ENCODE measurements at regions not wholly inside any gene's neighbourhood (a gene's known extent, or its start where the extent isn't known, plus 50 kb on each side); places are given as distances from the start of the nearest gene placed in this dataset.
"Not testable (repeated sequence)": the region's sequence is repeated elsewhere in the genome, so short reads cannot be mapped to it uniquely, and the experiment has no call there.

DNA sequence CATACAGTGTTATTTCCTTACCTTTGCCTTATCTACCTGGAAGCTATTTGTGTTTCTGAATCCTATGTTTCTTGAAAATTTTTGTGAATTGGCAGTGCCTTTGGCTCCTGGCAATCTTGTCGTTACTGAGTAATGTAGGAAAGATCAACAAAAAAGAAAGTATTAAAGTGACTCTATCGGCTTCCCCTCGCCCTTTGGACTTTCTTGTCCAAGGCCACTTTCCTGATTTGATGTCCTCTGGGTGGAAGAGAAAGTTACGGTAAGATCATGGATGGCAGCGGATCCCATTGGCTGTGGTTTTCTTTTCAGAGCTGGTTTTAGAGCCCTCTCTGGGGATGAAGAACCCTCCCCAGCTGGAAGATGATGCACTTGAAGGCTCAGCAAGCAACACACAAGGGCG lies 324.9 kb upstream of the COX7C start:
- not testable (repeated sequence) for DNase-seq (ENCODE audit: low spot score); H3K4me3 ChIP-seq (ENCODE audit: low read depth in 1 of 3, low read length in 3 of 3); H3K27me3 ChIP-seq (ENCODE audit: control insufficient read depth in 4 of 4, insufficient read depth in 4 of 4, low read length in 3 of 4); H3K27ac ChIP-seq (ENCODE audit: low read depth in 1 of 2, low read length in 2 of 2); H3K9ac ChIP-seq (ENCODE audit: low read depth in 1 of 2, low read length in 2 of 2); H3K9me3 ChIP-seq (ENCODE audit: control insufficient read depth in 4 of 4, low read length in 3 of 4); H3K4me1 ChIP-seq (ENCODE audit: control insufficient read depth in 4 of 4, insufficient read depth in 4 of 4, low read length in 3 of 4); H3K36me3 ChIP-seq (ENCODE audit: control insufficient read depth in 4 of 4, insufficient read depth in 3 of 4, low read depth in 1 of 4, low read length in 3 of 4)
- WGBS = 71% methylated on average over 6 of the region's 6 CpGs

- H3K27me3 ChIP-seq (ENCODE audit: control insufficient read depth in 4 of 4, insufficient read depth in 4 of 4, low read length in 3 of 4); H3K36me3 ChIP-seq (ENCODE audit: control insufficient read depth in 4 of 4, insufficient read depth in 3 of 4, low read depth in 1 of 4, low read length in 3 of 4); DNase-seq (ENCODE audit: low spot score); H3K9me3 ChIP-seq (ENCODE audit: control insufficient read depth in 4 of 4, low read length in 3 of 4); H3K4me3 ChIP-seq (ENCODE audit: low read depth in 1 of 3, low read length in 3 of 3); H3K9ac ChIP-seq (ENCODE audit: low read depth in 1 of 2, low read length in 2 of 2); H3K4me1 ChIP-seq (ENCODE audit: control insufficient read depth in 4 of 4, insufficient read depth in 4 of 4, low read length in 3 of 4); H3K27ac ChIP-seq (ENCODE audit: low read depth in 1 of 2, low read length in 2 of 2): not testable (repeated sequence)
- WGBS = 57% methylated on average over 1 of the region's 1 CpG
Measured at GRCh38 chr5:86302643-86303042, 315.1 kb upstream of the COX7C start.

DNA sequence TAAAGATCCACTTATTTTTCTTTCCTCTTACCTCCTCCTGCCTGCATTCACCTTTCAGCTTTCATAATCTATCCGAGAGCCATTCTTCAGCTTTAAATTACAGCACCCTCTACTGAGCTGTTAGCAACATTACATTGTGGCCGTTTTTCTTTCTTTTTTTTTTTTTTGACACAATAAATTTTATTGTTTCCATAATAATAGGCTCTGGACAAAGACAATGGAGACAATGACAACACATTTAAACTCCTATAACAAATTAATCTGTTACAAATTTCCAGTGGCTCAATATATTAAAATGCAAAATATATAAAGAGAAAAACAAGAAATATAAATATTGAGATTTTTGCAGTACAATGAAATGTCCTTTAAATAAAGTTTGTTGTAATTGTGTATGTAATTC lies 312.7 kb upstream of the COX7C start:
- TF ChIP-seq CTCF (IDR thresholded peaks at IDR 0.05; ENCODE audit: low read depth, low read length, missing input control) (peak; percentile 40), RAD21 (IDR thresholded peaks at IDR 0.05) (peak; percentile 60 to 67)
- H3K9me3 ChIP-seq (ENCODE audit: control insufficient read depth in 4 of 4, low read length in 3 of 4); H3K36me3 ChIP-seq (ENCODE audit: control insufficient read depth in 4 of 4, insufficient read depth in 3 of 4, low read depth in 1 of 4, low read length in 3 of 4); H3K27me3 ChIP-seq (ENCODE audit: control insufficient read depth in 4 of 4, insufficient read depth in 4 of 4, low read length in 3 of 4); H3K9ac ChIP-seq (ENCODE audit: low read depth in 1 of 2, low read length in 2 of 2); DNase-seq (ENCODE audit: low spot score); H3K4me1 ChIP-seq (ENCODE audit: control insufficient read depth in 4 of 4, insufficient read depth in 4 of 4, low read length in 3 of 4); H3K27ac ChIP-seq (ENCODE audit: low read depth in 1 of 2, low read length in 2 of 2); H3K4me3 ChIP-seq (ENCODE audit: low read depth in 1 of 3, low read length in 3 of 3): not testable (repeated sequence)
- WGBS = 5% methylated on average over 2 of the region's 2 CpGs

- DNase-seq (ENCODE audit: low spot score) = no peak
- Histone ChIP-seq H3K36me3 (ENCODE audit: control insufficient read depth in 4 of 4, insufficient read depth in 3 of 4, low read depth in 1 of 4, low read length in 3 of 4) (no peaks in the 10 kb centered on the region), H3K4me1 (ENCODE audit: control insufficient read depth in 4 of 4, insufficient read depth in 4 of 4, low read length in 3 of 4) (no peaks in the 10 kb centered on the region), H3K4me3 (ENCODE audit: low read depth in 1 of 3, low read length in 3 of 3) (no peak overlapping the region), H3K9ac (ENCODE audit: low read depth in 1 of 2, low read length in 2 of 2) (no peak overlapping the region), H3K27ac (ENCODE audit: low read depth in 1 of 2, low read length in 2 of 2) (no peak overlapping the region), H3K9me3 (ENCODE audit: control insufficient read depth in 4 of 4, low read length in 3 of 4) (no peaks in the 10 kb centered on the region), H3K27me3 (ENCODE audit: control insufficient read depth in 4 of 4, insufficient read depth in 4 of 4, low read length in 3 of 4) (peaks cover 0 to 4% (median 3%) of the 10 kb centered on the region in 4 donors)
- TF ChIP-seq GABPA (IDR thresholded peaks at IDR 0.05 in 1 of 2, conservative IDR thresholded peaks at IDR 0.05 in 1 of 2) (no peak), SP1 (IDR thresholded peaks at IDR 0.05) (no peak), FOXA1 (IDR thresholded peaks at IDR 0.05) (no peak), RXRA (IDR thresholded peaks at IDR 0.05) (no peak), FOXA2 (IDR thresholded peaks at IDR 0.05) (no peak), TAF1 (conservative IDR thresholded peaks at IDR 0.05) (no peak), RAD21 (IDR thresholded peaks at IDR 0.05) (no peak), CTCF (IDR thresholded peaks at IDR 0.05; ENCODE audit: low read depth, low read length, missing input control) (no peak), HNF4A (conservative IDR thresholded peaks at IDR 0.05) (no peak), EGR1 (IDR thresholded peaks at IDR 0.05; ENCODE audit: low read depth in 2 of 2) (no peak), YY1 (IDR thresholded peaks at IDR 0.05) (no peak), HNF4G (IDR thresholded peaks at IDR 0.05) (no peak)
Measured at GRCh38 chr5:86314951-86315350, 302.8 kb upstream of the COX7C start.

All from liver (tissue), 8 donors.